ENCODE measurements at regions not wholly inside any gene's neighbourhood (a gene's known extent, or its start where the extent isn't known, plus 50 kb on each side); places are given as distances from the start of the nearest gene placed in this dataset.
A peak's percentile ranks its signal among the peaks of the same experiment; 100 is the strongest.
"Not testable (repeated sequence)": the region's sequence is repeated elsewhere in the genome, so short reads cannot be mapped to it uniquely, and the experiment has no call there.

GRCh38 chr4:126957987-126958386 lies 674.8 kb upstream of the INTU start:
- DNase-seq: no peak

DNA sequence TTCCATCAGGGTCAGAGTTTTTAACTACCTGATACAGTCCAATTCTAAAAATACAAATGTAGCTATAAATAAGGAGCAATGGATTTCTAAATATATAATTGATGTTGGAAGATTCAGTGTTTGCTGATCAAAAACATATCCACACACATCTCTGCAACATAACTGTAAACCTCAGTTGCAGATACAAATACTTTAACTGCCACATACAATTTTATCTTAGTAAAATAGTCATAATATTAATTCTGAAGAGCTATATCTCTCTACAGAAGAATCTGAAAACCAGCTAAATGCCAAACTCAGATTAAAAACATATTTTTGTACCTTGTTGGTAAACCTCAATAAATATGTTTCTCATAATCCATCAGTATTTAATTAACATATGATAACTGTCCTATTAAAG lies 674.3 kb upstream of the INTU start:
- no peak for DNase-seq

DNA sequence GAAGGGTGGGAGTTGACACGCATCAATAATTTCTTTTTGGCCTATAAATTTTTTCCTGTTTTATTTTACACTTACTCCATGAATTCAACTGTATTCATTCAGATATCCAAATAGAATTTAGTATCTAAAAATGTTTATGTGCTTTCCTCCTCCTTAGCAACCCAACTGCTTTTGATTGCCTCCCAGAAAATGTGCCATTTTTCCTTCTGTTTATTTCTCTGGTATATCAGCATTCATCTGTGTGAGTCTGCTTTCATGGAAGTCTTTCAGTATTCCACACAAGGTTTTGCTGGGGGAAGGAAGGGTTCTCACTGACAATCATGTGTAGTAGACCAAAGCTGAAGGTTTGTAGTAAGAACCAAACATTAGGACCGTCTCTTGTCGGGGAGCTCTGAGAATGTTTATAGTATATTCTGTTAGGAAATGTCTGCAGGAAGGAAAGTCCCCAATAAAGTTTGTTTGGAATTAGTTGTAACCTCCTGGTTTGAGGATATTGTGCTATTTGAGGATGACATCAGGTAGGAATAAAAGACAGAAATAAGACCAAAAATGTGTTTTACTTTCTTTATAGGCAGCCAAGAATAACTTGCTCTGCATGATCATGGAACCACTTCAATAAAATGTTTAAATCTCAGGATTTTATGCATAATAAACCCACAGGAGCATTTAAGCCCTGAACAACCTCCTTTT lies 673.6 kb upstream of the INTU start:
- DNase-seq: no peak

- DNase-seq: no peak
Measured at GRCh38 chr4:126960760-126961159, 672.0 kb upstream of the INTU start.

- no peak for DNase-seq
Measured at GRCh38 chr4:126961661-126962060, 671.1 kb upstream of the INTU start.

DNA sequence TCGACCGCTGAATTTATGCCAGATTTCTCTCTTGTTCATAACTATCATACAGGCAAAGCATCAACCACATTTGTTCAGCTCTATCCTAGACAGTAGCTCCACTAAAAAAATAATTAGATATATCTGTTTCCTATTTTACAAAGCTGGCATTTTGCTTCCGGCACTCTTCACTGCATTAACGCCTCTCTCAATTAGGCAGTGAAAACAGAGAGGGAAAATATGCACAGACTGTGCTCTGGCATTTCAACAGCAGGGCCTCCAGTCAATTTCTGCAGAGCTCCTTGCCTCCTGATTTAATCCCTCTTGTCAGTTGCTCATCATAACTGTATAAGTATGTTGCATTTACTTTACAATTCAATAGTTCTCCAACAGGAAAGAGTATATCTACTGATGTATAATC lies 666.9 kb upstream of the INTU start:
- DNase-seq: no peak

GRCh38 chr4:126969360-126970235 lies 663.2 kb upstream of the INTU start:
- no peak for DNase-seq

- no peak for DNase-seq
Measured at GRCh38 chr4:126973201-126973600, 659.6 kb upstream of the INTU start.

- DNase-seq: no peak
Measured at GRCh38 chr4:126976850-126977632, 655.7 kb upstream of the INTU start.

DNA sequence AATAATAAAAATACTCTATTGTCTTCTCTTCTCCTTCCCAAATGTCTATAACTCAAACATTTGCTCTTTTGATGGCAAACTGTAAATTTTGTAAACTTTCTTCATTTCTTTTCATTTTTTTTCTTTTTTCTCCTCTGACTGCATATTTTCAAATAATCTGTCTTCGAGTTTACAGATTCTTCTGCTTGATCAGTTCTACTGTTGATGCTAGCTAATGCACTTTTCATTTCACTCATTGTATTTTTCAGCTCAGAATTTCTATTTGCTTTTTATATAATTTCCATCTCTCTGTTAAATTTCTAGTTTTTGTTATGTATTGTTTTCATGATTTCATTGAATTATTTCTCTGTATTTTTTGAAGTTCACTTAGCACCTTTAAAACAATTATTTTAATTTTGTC lies 646.8 kb upstream of the INTU start:
- DNase-seq: no peak

- no peak for DNase-seq
Measured at GRCh38 chr4:126986828-126987227, 645.9 kb upstream of the INTU start.

GRCh38 chr4:126991965-126992364 lies 640.8 kb upstream of the INTU start:
- no peak for DNase-seq

DNA sequence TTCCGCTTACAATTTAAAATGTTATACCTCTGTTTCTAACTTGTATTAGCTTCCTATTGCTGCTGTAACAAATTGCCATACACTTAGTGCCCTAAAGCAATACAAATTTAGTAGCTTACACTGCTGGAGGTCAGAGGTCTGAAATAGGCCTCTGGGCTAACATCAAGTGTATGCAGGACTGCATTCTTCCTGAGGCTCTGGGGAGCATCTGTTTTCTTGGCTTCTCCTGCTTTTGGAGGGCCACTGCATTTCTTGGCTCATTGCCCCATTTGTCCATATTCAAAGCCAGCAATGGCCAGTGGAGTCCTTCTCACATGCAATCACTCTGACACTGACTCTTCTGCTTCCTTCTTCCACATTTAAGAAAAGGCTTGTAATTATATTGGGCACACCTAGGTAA lies 639.8 kb upstream of the INTU start:
- no peak for DNase-seq

- no peak for DNase-seq
Measured at GRCh38 chr4:126993351-126993750, 639.4 kb upstream of the INTU start.

DNA sequence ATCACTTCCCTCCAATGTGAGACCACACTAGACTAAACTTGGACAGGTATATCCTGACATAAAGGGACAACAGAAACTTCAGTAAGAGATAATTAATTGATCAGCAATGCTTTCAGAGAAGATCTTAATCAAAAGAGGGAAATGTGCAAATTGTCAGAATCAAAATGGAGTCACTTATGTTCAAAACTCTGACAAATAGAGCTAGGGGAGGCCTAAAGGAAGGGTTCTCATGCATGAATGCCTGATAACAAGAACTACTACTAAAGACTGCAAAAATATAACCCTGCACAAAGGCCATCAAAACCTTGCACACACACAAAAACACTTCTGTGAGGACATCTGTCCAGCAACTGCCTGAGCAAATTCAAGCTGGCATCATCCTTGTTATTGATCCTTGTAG lies 637.5 kb upstream of the INTU start:
- DNase-seq: no peak

GRCh38 chr4:127000110-127000509 lies 632.6 kb upstream of the INTU start:
- no peak for DNase-seq

GRCh38 chr4:127000846-127001245 lies 631.9 kb upstream of the INTU start:
- DNase-seq: no peak

GRCh38 chr4:127001933-127002332 lies 630.8 kb upstream of the INTU start:
- no peak for DNase-seq

- DNase-seq: no peak
Measured at GRCh38 chr4:127006446-127006877, 626.3 kb upstream of the INTU start.

DNA sequence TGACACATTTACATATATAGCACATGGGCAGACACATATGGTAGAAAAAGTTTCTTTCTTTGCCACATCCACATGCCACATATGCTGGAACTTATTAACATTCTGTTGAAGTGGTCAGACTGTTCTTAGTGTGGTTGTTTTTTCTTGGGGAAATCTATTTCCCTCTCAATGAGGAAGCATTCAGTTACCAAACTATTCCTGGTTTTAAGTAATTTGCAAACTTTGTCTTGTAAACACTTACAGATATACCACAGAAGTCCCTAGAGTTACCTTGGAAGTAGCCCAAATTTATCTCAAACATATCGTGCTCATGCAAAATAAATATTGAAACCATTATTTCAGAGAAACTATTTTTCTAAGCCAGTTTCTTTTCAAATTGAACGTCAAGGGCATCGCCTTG lies 625.5 kb upstream of the INTU start:
- no peak for DNase-seq

- no peak for DNase-seq
Measured at GRCh38 chr4:127012549-127012948, 620.2 kb upstream of the INTU start.

DNA sequence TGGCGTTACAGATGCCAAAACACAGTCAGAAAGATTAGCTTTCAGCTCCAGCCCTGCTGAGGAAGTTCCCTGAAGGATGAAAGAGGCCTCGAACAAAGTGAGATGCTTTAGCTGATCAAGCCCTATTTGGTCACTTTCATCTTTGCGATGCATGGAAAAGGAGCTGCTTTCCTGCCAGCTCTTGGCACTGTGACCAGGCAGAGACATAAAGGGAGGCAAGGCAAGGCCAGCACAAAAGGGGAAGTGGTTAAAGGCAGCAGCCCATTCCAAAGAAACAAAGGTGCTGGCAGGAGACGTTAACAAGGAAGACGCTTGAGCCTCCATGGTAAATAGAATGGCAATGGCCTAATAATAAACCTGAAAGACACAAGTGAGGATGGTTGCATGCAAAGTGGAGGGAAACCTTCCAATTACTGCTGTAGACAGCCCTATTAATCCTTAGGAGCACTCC lies 617.1 kb upstream of the INTU start:
- DNase-seq: peak; percentile 76

DNA sequence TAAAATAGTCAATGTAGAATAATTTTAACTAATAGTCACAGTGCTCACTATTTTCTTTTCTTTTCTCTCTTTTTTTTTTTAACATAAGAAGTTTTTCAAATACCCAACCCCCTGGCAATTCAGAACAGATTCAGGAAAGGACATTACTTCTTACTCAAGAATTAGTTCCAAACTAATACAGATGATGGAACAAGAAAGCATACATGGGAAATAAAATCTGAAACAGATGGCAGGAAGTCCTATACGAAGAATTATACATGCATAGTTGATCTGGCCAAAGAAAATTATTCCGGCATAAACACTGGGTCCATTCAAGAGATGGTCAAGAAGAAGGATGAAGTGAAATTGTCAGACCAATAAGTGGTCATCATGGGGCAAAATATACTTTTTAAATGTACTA lies 614.4 kb upstream of the INTU start:
- no peak for DNase-seq

- DNase-seq: not testable (repeated sequence)
Measured at GRCh38 chr4:127020831-127021230, 611.9 kb upstream of the INTU start.

All from NCI-H1092 (cell line).